OCI-M2 (cell line): ENCODE measurements at regions not wholly inside any gene's neighbourhood (a gene's known extent, or its start where the extent isn't known, plus 50 kb on each side); places are given as distances from the start of the nearest gene placed in this dataset.
"Not testable (repeated sequence)": the region's sequence is repeated elsewhere in the genome, so short reads cannot be mapped to it uniquely, and the experiment has no call there.

Experiments
- DNase-seq: peaks from one replicate; lab custom pipeline; 2025; ENCODE audit not compliant: unreplicated experiment; lab: John Stamatoyannopoulos, UW

DNA sequence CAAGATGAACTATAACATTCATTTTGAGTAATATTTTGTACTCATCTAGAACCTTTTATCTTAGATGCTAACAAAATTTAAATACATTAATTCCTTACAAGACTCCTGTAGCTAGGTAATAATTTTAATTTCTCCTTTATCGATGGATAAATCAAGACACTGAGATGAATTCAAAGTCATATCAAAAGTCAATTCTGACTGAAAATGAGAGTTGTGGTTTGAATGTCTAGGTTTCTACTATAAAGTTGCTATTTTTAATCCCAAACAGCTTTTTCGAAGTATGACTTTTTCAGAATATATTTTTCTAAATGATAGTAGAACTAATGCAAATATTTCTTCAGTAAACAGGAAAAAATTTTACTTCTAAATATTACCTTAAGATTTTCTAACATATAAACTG lies 491.7 kb upstream of the FAM174A start:
- no peak for DNase-seq

DNA sequence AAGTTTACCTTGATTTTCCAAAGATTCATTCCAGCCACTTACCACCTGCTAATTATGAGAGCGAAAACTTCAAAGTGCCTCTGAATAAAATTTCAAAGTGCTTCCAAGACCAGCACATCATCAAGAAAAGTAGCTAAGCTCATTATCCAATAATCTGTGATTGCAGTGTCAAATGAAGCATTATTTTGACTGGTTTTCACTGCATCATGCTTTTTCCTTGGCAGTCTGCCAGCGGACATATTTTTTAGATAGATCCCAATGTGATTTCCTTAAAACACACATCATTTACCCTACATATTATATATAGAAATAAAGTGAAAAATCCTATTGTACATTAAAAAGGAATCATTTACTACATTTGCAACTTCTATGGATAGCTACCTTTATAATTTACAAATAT lies 508.6 kb upstream of the FAM174A start:
- no peak for DNase-seq

DNA sequence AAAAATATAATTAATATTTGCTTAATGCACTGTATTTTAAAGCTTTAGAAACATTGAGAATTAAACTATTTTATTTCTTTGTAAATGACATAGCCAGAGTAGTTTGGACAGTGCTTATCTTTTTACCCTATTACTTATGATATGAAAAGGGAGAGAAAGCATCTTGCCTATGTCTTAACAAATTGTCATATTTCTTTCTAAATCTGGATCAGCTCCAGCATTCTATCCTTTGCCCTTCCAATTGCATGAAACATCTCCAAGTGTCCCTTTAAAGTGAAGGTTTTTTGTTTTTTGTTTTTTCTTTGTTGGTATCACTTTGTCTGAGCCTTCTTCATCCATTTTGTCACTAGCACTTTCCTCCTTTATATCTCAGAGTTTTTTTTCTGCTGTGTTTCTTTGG lies 511.6 kb upstream of the FAM174A start:
- DNase-seq, result no peak

DNA sequence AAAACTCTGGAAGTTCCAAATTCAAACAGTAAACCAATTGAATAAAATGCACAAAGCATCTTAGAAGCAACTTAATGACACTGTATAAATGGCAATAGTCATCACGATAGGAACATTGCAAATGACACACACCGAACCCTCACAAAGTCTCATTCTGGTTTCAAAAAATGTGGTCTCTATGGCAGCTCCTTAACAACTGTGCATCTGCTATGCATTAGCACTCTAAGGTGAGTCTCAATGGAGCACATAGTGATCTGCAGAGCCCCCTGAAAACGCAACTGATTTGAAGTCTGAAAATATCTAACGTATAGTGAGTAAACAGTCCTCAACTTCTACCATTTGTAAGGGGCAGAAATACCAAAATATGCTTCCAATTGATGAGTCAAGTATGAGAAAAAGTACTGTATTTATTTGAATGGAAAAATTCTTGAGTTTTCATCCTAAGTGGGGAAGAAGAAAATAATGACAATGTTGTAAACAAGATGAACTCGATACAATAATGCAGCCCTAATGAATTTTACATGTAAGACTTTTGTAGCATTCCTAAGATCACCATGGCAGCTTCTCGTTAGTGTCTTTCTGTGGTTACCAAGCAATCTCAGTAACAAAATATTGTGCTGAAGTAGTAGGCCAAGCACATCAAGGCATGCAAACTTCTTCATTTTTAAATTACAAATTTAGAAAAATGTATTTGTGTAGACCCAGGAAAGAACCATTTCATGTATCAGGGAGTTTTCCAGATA lies 517.5 kb upstream of the FAM174A start:
- DNase-seq, result no peak

DNA sequence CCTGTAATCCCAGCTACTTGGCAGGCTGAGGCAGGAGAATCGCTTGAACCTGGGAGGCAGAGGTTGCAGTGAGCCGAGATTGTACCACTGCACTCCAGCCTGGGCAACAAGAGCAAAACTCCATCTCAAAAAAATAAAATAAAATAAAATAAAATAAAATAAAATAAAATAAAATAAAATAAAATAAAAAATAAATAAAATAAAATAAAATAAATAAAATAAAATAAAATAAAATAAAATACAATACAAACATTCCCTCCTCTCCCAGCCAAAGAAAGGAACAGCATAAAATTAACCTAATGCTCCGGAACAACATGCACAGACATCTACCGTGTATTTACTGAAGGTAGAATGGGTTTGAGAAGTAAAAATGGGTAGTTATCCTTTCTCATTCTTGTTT lies 521.9 kb upstream of the FAM174A start:
- DNase-seq, result not testable (repeated sequence)

DNA sequence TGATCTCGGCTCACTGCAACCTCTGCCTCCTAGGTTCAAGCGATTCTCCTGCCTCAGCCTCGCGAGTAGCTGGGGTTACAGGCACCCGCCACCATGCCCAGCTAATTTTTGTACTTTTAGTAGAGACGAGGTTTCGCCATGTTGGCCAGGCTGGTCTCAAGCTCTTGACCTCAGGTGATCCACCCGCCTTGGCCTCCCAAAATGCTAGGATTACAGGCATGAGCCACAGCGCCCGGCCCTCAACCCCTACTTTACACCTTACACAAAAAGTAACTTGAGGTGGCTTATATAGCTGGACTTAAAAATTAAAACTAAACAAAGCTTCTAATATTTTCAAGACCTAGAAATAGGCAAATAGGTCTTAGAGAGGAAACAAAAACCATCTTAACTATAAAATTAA lies 524.0 kb upstream of the FAM174A start:
- DNase-seq, result not testable (repeated sequence)

DNA sequence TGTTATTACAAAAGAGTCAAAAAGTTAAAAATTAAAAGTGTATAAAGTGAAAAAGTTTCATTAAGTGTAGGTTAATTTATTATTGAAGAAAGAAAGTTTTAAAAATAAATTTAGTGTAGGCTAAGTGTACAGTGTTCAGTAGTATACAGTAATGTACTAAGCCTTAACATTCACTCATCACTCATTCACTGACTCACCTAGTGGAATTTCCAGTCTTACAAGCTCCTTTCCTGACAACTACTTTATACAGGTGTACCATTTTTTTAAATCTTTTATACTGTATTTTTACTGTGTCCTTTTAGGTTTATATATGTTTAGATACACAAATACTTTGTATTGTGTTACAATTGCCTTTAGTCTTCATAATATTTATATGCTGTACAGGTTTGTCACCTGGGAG lies 530.2 kb upstream of the FAM174A start:
- DNase-seq, result no peak

DNA sequence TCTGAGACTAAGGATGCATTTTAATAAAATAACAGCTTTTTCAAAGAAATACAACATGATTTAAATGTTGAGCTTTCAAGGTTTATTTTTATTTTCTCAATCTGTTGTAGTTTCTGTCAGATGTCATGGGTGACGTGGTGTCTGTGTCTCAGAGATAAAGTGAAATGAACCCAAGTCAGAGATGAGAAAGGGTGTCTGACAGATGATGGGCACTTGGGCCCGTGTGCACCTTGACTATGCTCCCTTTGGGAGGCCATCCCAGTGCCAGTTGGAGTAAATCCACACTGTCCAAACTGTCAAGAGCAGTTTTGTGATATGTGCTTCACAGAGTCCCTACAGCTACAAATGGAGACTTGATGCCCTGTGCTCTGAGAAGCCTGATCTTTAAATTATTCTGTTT lies 536.9 kb upstream of the FAM174A start:
- no peak for DNase-seq

DNA sequence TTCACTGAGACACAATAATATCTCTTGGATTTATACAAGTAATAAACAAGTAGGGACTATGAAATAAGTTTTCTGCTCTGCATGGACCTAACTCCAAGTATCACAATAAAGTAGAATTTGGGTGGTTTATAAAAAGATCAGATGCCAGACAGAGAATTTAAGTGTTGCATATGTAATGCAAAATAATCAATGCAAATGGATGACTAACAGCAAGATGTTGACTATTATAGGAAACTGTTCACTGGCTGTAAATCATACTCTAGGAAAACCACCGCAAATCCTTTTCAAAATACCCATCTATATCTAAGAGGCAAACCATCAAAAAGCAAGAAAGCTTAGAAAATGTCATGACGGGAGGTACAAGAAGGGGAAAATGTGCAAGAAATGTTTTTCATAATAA lies 539.8 kb upstream of the FAM174A start:
- no peak for DNase-seq

DNA sequence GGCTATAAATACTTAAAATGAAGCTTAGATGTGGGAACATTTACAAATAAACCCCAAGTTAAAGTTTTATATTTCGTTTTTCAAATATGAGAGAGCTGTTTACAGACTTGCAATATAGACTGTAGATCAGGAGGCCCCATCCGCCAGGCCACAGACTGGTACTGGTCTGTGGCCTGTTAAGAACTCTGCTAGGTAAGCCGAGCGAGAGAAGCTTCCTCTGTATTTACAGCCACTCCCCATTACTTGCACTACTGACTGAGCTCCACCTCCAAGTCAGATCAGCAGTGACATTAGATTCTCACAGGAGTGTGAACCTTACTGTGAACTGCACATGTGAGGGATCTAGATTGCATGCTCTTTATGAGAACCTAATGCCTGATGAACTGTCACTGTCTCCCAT lies 561.4 kb upstream of the FAM174A start:
- no peak for DNase-seq

DNA sequence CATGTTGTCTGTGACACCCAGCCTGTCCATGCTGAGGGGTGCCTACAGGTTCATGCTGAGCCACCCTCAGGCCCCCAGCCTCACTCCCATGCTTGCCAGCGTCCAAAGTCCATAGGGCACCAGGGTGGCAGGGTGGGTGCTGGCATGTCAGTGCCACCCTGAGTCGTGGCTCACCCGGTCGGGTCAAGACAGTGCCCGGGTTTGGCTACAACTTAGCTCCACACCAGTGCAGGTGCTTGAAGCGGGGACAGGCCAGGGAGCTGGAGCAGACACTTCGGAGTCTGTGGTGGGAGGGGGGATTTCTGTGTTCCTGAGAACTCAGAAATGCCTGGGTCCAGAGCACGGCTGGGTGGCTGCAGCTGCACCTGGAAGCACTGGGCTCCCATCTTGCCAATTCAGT lies 579.2 kb upstream of the FAM174A start:
- DNase-seq, result no peak

DNA sequence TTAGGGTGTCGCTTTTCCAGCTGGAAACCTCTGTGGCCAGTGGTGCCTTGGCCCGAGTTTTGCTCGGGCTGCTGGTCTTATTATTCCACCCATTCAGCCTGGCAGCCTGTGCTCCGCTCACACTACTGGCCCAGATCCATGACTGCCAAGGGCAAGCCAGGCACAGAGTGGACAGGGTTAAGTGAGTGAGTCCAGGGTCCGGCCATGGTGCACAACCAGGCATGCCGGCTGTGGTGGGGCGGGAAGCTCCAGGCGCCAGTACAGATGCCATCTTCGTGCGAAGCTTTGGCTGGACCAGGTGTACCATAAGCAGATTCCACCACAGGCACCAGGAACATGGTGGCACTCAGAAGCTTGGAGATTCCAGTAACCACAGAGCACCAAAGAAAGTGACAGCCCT lies 580.2 kb upstream of the FAM174A start:
- no peak for DNase-seq

DNA sequence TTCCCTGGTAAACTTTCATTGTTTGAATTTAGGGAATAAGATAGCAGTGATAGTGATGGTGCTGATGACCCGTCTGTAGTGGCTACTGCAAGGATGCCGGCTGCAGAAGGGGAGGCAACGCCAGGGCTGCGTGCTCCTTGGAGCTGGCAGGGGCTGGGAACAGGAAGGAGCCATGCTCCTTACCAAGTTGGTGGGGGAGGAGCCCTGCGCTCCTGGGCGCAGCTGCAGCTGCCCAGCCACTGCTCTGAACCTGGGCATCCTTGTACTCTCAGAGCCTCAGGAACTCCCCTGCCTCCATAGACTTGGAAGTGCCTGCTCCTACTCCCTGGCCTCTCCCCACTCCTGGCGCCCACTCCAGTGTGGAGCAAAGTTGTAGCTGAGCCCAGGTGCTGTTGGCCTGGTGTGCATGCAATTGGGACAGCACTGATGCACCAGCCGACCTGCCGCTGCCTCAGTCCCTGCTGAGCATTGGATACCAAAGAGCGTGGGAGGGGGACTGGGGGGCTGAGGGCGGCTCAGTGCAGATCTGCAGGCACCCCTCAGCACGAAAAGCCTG lies 585.1 kb upstream of the FAM174A start:
- DNase-seq, result no peak

DNA sequence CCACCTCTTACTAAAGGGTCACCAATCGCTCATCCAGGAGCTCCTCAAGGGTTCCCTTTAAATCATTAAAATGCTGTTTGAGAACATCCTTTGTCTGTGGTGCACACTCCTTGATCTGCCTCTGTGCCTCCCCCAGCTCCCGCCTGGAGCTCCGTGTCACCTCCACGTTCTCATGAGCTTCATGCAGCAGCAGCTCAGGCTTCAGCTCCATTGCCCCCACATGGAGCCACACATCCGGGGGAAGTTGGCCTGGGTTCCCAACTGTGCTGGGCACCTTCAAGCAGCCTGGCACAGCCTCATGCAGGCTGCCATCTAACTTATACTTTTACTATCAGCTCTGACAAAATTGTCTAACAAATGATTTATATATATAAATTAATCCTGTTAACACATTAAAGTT lies 585.8 kb upstream of the FAM174A start:
- no peak for DNase-seq

DNA sequence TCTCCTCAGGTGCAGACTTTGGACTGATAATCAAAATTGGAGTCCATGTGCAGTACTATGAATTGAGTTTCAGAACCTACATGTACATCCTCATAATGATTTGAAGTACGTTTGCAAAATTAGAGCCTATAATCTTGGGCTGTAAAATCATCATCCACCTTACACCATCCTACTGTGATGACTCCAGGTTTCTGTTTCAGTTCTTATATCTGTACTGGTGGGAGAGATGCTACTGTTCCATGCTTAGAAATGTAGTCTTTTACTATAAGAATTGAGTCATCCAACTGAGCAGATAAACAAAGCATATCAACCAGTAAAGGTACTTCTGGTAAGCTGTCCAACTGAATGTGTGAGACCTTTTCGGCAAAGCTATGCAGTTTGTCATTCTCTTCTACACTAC lies 586.3 kb upstream of the FAM174A start:
- DNase-seq, result no peak

DNA sequence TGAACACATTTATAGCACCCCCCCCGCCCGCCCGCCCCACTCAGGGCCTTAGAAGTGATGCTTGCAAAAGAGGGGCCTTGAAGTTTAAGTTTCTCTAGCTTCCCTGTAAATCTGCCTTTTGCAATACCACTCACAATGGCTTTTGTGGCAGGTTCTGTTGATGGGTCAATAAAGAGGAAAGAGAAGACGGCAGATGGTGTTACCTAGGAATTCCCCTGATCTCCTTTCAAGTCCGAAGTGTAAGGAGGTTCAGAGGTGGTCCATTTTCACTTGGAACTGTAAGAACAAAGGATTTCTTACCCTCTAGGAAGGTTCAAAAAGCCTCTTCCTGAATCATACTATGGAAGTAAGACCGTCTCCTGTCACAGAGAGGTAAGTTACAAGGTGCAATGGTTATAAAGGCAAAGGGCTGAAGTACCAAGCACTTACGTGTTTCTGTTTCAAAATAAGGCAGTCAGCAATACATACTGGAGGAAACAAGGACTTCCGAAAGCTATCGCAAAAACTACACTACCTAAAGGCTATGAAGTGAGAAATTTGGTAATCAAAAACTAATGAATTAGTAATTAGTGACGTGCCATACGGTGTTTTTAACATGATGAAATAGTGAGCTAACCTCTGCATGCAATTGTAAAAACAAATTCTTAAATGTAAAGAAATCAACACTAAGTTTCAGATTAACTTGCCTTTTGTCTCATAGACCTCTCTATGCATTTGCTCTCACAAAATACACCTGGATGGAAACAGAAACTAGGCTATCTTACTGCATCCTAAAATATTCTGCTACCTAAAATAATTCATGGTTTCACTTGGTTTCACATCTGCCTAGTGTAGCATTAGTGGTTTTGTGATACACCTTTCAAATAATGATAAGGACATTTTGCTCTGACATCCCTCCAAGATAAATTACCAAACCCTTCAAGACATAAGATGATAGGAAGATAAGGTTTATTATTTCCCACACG lies 589.4 kb upstream of the FAM174A start:
- DNase-seq, result no peak

DNA sequence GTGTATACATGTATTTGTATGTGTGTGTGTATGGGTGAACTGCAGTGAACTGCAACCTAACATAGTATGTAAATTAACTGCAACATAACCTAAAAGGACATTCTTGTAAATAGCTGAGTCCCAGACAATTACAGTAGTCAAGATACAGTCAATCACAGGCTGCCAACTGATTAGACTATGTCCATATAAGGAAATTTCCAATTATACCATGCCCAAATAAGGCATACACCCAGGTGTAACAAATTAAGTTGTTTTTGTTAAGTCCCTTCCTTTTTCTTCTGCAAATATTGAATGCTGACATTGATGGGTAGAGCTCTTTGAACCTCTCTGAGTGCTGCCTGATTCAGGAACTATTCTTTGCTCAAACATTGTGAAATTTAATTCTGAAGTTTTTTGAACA lies 594.6 kb upstream of the FAM174A start:
- DNase-seq, result no peak

DNA sequence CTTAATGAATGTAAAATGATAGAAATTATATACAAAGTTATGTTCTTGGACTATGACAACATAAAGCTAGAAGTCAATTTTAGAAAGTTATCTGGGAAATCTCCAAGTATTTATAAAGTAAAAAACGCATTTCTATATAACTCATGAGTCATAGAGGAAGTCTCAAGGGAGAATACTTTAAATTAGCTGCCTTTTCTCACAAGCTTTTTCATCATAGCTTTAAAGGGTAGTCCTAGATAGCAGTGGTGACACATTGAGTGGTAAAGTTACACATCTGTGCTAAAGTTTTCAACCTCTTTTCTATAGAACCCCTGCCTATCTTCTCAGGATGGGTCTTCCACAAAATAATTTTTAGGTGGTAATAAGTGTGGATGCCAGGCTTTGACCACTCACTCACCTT lies 598.3 kb upstream of the FAM174A start:
- DNase-seq, result no peak

DNA sequence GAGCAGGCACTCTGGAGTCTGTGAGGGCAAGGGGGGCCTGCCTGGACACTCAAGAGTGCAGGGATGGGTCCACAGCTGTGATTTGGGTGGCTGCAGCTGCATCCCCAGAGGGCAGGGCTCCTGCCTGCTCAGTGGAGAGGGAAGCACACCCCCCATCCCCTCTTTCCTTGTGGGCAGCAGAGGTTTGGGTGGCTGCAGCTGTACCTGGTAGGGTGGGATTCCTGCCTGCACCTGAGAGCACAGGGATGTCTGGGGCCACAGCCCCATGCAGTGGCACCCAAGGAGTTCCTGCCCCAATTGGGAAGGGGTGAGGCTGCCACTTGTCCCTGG lies 605.4 kb upstream of the FAM174A start:
- DNase-seq, result no peak

DNA sequence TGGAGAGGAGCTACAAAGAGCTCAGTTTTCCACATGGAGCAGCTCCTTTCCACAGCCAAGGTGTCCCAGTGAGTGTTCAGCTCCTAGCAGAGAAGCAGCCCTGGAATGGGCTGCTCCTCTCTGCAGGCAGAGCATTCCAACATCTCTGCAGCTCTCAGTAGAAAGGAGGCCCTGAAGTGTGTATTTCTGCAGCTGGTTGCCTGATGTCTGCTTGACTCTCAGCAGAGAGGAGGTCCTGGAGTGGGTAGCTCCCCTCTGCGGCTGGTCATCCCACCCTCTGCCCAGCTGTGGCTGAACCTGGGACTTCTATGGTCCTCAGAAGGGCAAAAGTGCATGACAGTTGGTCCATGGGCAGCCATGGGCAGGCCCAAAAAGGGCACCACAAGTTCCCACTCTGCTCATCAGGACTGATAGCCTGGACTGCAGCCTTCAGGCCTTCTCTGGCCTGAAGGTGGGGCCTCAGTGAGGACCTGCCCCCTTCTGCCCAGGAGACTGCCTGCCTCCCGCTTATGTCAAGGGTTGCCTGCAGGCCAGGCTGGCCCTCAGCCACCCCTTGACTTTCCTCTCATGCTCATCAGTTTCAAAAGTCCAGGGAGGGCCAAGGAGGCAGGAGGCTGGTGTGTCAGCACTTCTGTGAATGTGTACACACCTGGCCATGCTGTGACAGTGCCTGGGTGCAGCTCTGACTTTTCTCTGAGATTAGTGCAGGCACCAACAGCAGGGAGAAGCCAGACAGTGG lies 605.9 kb upstream of the FAM174A start:
- DNase-seq, result no peak

DNA sequence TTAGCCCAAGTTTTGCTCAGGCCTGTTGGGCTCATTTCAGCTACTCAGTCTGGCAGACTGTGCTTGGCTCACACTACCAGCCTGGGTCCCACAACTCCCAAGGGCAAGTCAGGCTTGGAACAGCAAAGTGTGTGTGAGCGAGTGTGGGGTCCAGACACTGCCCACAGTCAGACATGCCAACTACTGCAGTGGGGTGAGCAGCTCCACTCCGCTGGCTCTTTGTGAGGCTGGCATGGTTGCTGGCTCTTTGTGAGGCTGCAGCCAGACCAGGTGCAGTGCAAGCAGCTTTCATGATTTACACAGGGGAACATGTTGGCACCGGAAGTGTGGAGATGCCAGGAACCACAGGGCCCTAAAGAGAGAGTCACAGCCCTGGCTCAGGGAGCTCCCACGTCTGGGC lies 606.7 kb upstream of the FAM174A start:
- DNase-seq, result no peak

DNA sequence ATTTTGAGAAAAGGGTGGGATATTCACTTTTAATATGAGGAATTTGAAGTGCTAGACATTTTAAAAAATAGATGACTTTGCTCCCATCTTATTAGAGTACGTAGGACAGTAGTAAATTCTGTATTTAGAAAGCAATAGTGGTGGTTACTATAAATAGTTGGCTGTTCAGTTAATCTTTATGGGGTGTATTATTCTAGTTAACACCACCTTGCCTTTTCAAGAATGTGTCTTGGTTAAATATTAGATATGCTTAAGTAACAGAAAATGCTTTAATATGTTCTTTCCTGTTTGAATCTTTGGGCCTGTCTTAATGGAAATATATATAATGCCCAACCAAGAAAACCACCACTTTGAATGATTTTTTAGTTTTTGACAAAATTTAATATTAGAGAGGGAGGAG lies 608.7 kb upstream of the FAM174A start:
- DNase-seq, result no peak
